ENCODE measurements at regions not wholly inside any gene's neighbourhood (a gene's known extent, or its start where the extent isn't known, plus 50 kb on each side); places are given as distances from the start of the nearest gene placed in this dataset.

DNA sequence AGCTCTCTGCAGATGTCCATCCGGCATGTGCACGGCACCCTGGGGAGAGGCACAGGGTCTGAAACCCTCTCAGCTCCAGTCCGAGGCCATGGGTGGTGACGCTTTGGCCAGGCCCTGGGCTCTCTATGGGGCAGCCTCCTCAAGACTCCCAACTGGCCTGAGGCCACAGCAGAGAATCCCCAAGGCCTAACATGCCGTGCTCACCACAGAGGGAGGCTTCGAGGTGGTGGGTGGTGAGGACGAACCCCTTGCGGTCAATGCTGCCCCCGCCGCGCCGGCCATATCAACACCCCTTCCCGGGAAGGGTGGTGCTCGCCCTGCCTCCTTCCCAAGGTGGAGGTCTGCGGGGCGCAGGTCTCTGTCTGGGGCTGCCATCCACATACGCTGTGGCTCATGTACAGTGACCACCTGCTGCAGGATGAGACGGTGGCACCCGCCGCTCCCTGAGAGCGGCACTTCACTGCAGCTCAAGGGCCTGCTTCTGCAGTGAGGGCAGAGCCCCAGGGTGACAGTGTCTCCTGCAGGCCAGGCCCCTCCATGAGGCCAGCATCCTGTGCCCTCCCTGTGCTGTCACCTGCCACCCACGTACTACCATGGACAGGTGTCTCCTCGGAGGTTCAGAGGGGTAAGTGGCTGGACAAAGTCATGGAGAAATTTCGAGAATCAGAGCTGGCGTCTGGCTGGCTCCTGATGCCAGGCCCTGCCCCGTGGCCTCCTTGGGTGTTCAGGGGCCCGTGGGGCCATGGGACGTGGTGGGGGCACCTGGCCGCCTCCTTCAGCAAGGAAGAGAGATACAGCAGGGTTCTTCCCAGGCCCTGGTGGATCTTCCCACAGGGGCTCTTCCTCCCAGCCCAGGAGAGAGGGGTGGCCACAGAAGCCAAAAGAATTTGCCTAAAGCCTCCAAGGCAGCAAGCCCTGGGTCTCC lies 54.6 kb upstream of the ACSF3 start:
- TF ChIP-seq, protein P1, sequence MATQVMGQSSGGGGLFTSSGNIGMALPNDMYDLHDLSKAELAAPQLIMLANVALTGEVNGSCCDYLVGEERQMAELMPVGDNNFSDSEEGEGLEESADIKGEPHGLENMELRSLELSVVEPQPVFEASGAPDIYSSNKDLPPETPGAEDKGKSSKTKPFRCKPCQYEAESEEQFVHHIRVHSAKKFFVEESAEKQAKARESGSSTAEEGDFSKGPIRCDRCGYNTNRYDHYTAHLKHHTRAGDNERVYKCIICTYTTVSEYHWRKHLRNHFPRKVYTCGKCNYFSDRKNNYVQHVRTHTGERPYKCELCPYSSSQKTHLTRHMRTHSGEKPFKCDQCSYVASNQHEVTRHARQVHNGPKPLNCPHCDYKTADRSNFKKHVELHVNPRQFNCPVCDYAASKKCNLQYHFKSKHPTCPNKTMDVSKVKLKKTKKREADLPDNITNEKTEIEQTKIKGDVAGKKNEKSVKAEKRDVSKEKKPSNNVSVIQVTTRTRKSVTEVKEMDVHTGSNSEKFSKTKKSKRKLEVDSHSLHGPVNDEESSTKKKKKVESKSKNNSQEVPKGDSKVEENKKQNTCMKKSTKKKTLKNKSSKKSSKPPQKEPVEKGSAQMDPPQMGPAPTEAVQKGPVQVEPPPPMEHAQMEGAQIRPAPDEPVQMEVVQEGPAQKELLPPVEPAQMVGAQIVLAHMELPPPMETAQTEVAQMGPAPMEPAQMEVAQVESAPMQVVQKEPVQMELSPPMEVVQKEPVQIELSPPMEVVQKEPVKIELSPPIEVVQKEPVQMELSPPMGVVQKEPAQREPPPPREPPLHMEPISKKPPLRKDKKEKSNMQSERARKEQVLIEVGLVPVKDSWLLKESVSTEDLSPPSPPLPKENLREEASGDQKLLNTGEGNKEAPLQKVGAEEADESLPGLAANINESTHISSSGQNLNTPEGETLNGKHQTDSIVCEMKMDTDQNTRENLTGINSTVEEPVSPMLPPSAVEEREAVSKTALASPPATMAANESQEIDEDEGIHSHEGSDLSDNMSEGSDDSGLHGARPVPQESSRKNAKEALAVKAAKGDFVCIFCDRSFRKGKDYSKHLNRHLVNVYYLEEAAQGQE (tag by site-specific recombination; IDR thresholded peaks at IDR 0.05): no peak
- TF ChIP-seq, protein P2, sequence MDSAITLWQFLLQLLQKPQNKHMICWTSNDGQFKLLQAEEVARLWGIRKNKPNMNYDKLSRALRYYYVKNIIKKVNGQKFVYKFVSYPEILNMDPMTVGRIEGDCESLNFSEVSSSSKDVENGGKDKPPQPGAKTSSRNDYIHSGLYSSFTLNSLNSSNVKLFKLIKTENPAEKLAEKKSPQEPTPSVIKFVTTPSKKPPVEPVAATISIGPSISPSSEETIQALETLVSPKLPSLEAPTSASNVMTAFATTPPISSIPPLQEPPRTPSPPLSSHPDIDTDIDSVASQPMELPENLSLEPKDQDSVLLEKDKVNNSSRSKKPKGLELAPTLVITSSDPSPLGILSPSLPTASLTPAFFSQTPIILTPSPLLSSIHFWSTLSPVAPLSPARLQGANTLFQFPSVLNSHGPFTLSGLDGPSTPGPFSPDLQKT (IDR thresholded peaks at IDR 0.05; ENCODE audit: borderline replicate concordance, low read depth, low read length): no peak
- TF ChIP-seq, protein P3, sequence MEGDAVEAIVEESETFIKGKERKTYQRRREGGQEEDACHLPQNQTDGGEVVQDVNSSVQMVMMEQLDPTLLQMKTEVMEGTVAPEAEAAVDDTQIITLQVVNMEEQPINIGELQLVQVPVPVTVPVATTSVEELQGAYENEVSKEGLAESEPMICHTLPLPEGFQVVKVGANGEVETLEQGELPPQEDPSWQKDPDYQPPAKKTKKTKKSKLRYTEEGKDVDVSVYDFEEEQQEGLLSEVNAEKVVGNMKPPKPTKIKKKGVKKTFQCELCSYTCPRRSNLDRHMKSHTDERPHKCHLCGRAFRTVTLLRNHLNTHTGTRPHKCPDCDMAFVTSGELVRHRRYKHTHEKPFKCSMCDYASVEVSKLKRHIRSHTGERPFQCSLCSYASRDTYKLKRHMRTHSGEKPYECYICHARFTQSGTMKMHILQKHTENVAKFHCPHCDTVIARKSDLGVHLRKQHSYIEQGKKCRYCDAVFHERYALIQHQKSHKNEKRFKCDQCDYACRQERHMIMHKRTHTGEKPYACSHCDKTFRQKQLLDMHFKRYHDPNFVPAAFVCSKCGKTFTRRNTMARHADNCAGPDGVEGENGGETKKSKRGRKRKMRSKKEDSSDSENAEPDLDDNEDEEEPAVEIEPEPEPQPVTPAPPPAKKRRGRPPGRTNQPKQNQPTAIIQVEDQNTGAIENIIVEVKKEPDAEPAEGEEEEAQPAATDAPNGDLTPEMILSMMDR (tag by site-specific recombination; IDR thresholded peaks at IDR 0.05): no peak
- no peak for TF ChIP-seq ZBTB21 (tag by site-specific recombination; IDR thresholded peaks at IDR 0.05)
- TF ChIP-seq ZNF600 (tag by site-specific recombination; IDR thresholded peaks at IDR 0.05): no peak
- TF ChIP-seq, protein P4, sequence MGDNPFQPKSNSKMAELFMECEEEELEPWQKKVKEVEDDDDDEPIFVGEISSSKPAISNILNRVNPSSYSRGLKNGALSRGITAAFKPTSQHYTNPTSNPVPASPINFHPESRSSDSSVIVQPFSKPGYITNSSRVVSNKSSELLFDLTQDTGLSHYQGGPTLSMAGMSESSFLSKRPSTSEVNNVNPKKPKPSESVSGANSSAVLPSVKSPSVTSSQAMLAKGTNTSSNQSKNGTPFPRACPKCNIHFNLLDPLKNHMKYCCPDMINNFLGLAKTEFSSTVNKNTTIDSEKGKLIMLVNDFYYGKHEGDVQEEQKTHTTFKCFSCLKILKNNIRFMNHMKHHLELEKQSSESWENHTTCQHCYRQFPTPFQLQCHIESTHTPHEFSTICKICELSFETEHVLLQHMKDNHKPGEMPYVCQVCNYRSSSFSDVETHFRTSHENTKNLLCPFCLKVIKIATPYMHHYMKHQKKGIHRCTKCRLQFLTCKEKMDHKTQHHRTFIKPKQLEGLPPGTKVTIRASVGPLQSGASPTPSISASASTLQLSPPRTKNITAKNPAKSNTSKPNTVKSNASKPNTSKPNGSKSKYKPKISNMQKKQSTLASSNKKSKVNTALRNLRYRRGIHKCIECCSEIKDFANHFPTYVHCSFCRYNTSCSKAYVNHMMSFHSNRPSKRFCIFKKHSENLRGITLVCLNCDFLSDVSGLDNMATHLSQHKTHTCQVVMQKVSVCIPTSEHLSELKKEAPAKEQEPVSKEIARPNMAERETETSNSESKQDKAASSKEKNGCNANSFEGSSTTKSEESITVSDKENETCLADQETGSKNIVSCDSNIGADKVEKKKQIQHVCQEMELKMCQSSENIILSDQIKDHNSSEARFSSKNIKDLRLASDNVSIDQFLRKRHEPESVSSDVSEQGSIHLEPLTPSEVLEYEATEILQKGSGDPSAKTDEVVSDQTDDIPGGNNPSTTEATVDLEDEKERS (tag by site-specific recombination; IDR thresholded peaks at IDR 0.05): no peak
- TF ChIP-seq, protein P5, sequence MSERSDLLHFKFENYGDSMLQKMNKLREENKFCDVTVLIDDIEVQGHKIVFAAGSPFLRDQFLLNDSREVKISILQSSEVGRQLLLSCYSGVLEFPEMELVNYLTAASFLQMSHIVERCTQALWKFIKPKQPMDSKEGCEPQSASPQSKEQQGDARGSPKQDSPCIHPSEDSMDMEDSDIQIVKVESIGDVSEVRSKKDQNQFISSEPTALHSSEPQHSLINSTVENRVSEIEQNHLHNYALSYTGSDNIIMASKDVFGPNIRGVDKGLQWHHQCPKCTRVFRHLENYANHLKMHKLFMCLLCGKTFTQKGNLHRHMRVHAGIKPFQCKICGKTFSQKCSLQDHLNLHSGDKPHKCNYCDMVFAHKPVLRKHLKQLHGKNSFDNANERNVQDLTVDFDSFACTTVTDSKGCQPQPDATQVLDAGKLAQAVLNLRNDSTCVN (tag by site-specific recombination; optimal IDR thresholded peaks at IDR 0.05): no peak
- TF ChIP-seq YY1 (tag by site-specific recombination; IDR thresholded peaks at IDR 0.05): no peak
- TF ChIP-seq MEIS1 (CRISPR knock-in tag; IDR thresholded peaks at IDR 0.05; ENCODE audit: borderline replicate concordance): no peak
- no peak for TF ChIP-seq ZNF660 (tag by site-specific recombination; IDR thresholded peaks at IDR 0.05)
- no peak for TF ChIP-seq ZNF510 (tag by site-specific recombination; IDR thresholded peaks at IDR 0.05; ENCODE audit: insufficient replicate concordance)
- TF ChIP-seq, protein P6, sequence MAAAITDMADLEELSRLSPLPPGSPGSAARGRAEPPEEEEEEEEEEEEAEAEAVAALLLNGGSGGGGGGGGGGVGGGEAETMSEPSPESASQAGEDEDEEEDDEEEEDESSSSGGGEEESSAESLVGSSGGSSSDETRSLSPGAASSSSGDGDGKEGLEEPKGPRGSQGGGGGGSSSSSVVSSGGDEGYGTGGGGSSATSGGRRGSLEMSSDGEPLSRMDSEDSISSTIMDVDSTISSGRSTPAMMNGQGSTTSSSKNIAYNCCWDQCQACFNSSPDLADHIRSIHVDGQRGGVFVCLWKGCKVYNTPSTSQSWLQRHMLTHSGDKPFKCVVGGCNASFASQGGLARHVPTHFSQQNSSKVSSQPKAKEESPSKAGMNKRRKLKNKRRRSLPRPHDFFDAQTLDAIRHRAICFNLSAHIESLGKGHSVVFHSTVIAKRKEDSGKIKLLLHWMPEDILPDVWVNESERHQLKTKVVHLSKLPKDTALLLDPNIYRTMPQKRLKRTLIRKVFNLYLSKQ (tag by site-specific recombination; IDR thresholded peaks at IDR 0.05; ENCODE audit: borderline replicate concordance): no peak
- TF ChIP-seq SP2 (tag by site-specific recombination; IDR thresholded peaks at IDR 0.05): no peak
